SKM-1 treated with dmso at 0.1 percent for 144 hours (cell line): ENCODE measurements at regions not wholly inside any gene's neighbourhood (a gene's known extent, or its start where the extent isn't known, plus 50 kb on each side); places are given as distances from the start of the nearest gene placed in this dataset.

Experiments
- DNase-seq: peaks from one replicate; lab custom pipeline; 2025; ENCODE audit not compliant: unreplicated experiment; lab: John Stamatoyannopoulos, UW

GRCh38 chr10:128543151-128543550 is 416.9 kb upstream of the MKI67 start:
- no peak for DNase-seq

GRCh38 chr10:128545216-128545615 is 419.0 kb upstream of the MKI67 start:
- no peak for DNase-seq

- no peak for DNase-seq
Measured at GRCh38 chr10:128546651-128547165, 420.5 kb upstream of the MKI67 start.

- DNase-seq: no peak
Measured at GRCh38 chr10:128549101-128549608, 422.9 kb upstream of the MKI67 start.

GRCh38 chr10:128550045-128550444 is 423.8 kb upstream of the MKI67 start:
- no peak for DNase-seq

- DNase-seq: no peak
Measured at GRCh38 chr10:128551475-128551874, 425.3 kb upstream of the MKI67 start.

- DNase-seq: no peak
Measured at GRCh38 chr10:128553755-128554154, 427.5 kb upstream of the MKI67 start.

- DNase-seq: no peak
Measured at GRCh38 chr10:128556182-128557110, 430.2 kb upstream of the MKI67 start.

- DNase-seq: no peak
Measured at GRCh38 chr10:128557149-128557710, 431.0 kb upstream of the MKI67 start.

GRCh38 chr10:128560406-128560805 is 434.2 kb upstream of the MKI67 start:
- DNase-seq: no peak

- no peak for DNase-seq
Measured at GRCh38 chr10:128560993-128561392, 434.8 kb upstream of the MKI67 start.

- no peak for DNase-seq
Measured at GRCh38 chr10:128563387-128563786, 437.2 kb upstream of the MKI67 start.

- no peak for DNase-seq
Measured at GRCh38 chr10:128563904-128564303, 437.7 kb upstream of the MKI67 start.

- no peak for DNase-seq
Measured at GRCh38 chr10:128566361-128566968, 440.2 kb upstream of the MKI67 start.

GRCh38 chr10:128567551-128567950 is 441.3 kb upstream of the MKI67 start:
- DNase-seq: no peak

GRCh38 chr10:128568041-128568440 is 441.8 kb upstream of the MKI67 start:
- no peak for DNase-seq

GRCh38 chr10:128568491-128568890 is 442.3 kb upstream of the MKI67 start:
- DNase-seq: no peak

GRCh38 chr10:128568990-128569945 is 443.0 kb upstream of the MKI67 start:
- DNase-seq: no peak

GRCh38 chr10:128570319-128570995 is 444.2 kb upstream of the MKI67 start:
- no peak for DNase-seq

- no peak for DNase-seq
Measured at GRCh38 chr10:128571071-128571470, 444.8 kb upstream of the MKI67 start.
